Activated T-cell treated with anti-CD3 and anti-CD28 coated beads, Interleukin-2, amount 50 U/mL, for 24 hours (primary cell): ENCODE measurements at regions not wholly inside any gene's neighbourhood (a gene's known extent, or its start where the extent isn't known, plus 50 kb on each side); places are given as distances from the start of the nearest gene placed in this dataset.

Experiments used
- DNase-seq: peaks from one replicate; pipeline ENCODE4 v3.0.0-alpha.2; 2020
- H3K27ac Mint-ChIP-seq: 2 replicates; pipeline ENCODE4 v1.8.0; 2020; ENCODE audit warnings: mild to moderate bottlenecking, mixed read lengths
- H3K27me3 Mint-ChIP-seq: 2 replicates; pipeline ENCODE4 v1.8.0; 2020; ENCODE audit warnings: mixed read lengths
- H3K36me3 Mint-ChIP-seq: 2 replicates; pipeline ENCODE4 v1.8.0; 2020; ENCODE audit warnings: low read depth, mixed read lengths
- H3K4me1 Mint-ChIP-seq: 2 replicates; pipeline ENCODE4 v1.8.0; 2020; ENCODE audit warnings: low read depth, mixed read lengths
- H3K4me3 Mint-ChIP-seq: 2 replicates; pipeline ENCODE4 v1.8.0; 2020; ENCODE audit warnings: mild to moderate bottlenecking, moderate library complexity, mixed read lengths
- H3K9me3 Mint-ChIP-seq: 2 replicates; pipeline ENCODE4 v1.8.0; 2020; ENCODE audit warnings: mixed read lengths

DNA sequence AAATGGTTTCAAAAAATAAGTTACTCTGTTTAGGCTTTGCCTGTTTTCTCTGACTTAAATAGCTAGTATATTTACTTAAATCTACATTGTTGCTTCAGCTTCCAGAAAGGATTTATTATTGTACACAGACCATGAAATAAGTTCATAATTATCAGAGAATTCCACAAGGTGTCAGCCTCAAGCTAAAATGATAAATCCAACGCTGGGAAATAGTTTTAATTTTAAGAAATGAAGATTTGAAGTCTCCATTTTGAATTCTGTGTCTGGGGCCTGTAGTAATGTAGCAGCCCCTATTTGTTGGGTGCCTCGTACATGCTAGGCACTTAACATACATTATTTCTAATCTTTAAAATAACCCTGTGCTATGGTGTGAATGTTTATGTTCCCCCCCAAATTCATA lies 92.6 kb upstream of the KCNMB2 start:
- DNase-seq, result no peak
- Mint-ChIP-seq H3K4me1 (no peaks in the 10 kb centered on the region), H3K27ac (no peak overlapping the region), H3K4me3 (no peak overlapping the region), H3K36me3 (no peaks in the 10 kb centered on the region), H3K9me3 (no peaks in the 10 kb centered on the region), H3K27me3 (no peaks in the 10 kb centered on the region)

DNA sequence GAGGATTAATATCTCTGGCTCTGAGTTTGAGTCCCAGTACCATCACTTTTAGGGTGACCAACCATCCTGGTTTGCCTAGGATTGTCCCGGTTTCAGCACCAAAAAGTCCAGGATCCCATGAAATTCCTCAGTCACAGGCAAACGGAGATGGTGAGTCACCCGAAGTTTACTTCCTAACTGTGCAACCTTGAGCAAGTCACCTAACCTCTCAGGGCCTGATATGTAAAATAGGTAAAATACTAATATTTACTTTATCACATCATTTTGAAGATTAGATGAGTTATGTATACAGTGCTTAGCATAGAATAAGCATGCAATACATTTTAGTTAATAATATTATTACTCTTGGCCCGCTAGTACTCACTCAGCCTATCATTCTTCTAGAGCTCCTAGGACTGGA lies 91.1 kb upstream of the KCNMB2 start:
- no peak for DNase-seq
- Mint-ChIP-seq H3K36me3 (no peaks in the 10 kb centered on the region), H3K27me3 (peaks cover 6% of the 10 kb centered on the region), H3K27ac (no peak overlapping the region), H3K4me1 (no peaks in the 10 kb centered on the region), H3K9me3 (no peaks in the 10 kb centered on the region), H3K4me3 (no peak overlapping the region)

DNA sequence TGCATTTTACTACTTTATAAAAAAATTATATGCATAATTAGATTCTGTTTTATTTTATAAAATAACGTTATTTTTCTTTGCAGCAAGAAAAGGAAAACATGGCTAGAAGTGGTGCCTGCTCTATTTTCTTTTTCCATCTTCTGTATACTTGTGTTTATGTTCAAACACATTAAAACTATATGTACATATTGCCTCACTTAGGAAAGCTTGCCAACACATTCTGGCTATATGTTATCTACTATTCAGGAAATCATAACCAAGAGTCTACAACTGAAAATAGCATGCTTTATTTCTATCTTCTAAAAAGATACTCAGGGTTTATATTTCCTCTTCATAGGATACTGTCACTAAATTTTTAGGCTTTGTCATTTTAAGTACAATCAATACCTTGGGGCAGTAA lies 90.2 kb upstream of the KCNMB2 start:
- Mint-ChIP-seq H3K9me3 (no peaks in the 10 kb centered on the region), H3K27ac (no peak overlapping the region), H3K4me1 (no peaks in the 10 kb centered on the region), H3K36me3 (no peaks in the 10 kb centered on the region), H3K27me3 (peaks cover 6% of the 10 kb centered on the region), H3K4me3 (no peak overlapping the region)
- no peak for DNase-seq

DNA sequence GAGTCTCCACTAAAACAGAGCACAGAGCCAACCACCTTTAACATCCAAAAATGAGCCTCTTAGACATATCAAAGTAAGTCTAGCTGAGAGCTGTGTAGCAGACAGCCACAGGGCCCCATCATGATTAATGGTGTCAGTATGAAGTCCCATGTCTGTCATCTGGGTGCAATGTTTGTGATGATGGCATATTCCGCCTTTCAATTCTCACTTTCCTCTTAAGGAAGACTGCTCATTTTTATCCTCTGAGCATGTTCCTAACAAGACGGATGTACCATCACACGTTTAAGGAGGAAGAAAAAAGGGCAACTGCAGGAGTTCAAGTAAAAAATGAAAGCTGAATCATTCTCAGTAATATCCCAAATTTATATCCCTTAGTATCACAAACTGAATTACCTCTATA lies 85.8 kb upstream of the KCNMB2 start:
- no peaks in the 10 kb centered on the region for H3K4me1 Mint-ChIP-seq
- no peaks in the 10 kb centered on the region for H3K36me3 Mint-ChIP-seq
- no peak for DNase-seq
- peaks cover 17% of the 10 kb centered on the region for H3K27me3 Mint-ChIP-seq
- no peaks in the 10 kb centered on the region for H3K9me3 Mint-ChIP-seq
- H3K4me3 Mint-ChIP-seq, result no peak overlapping the region
- no peak overlapping the region for H3K27ac Mint-ChIP-seq

DNA sequence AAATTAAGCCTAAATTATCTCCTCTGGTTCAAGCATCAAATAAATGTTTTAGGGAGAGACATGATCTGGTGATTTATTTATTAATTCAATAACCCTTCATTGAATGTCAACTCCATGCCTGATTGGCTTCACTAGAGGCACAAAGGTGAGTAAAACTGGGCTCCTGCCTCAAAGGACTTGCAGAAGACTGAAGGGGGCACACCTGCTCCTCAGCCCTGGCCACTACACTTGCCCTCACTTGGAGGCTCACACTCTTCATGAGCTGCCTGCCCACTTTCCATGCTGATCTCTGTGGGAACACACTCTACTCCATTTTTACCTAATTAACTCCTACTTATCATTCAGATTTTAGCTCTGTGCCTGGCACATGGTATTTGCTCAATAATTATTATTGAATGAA lies 84.4 kb upstream of the KCNMB2 start:
- H3K4me1 Mint-ChIP-seq, result no peaks in the 10 kb centered on the region
- H3K27me3 Mint-ChIP-seq, result peaks cover 22% of the 10 kb centered on the region
- no peak overlapping the region for H3K27ac Mint-ChIP-seq
- DNase-seq, result no peak
- H3K4me3 Mint-ChIP-seq, result no peak overlapping the region
- H3K9me3 Mint-ChIP-seq, result no peaks in the 10 kb centered on the region
- H3K36me3 Mint-ChIP-seq, result no peaks in the 10 kb centered on the region

DNA sequence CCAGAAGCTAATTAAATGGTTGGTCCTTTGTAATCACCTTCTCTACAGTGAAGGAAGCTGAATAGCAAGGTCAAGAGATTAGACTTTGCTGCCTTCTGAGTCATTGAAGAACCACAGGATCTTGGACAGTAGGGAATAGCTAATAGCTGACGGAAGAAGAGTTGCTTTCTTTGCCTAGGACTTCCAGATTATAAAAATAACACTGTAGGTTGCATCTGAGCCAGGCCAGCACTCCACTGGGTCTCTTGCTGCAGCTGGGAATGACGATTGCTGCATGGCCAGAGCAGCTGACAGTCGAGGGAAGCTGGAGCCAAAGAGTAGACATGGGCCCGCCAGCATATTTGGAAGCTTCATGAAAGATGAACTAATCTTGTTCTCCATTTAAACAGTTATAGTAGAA lies 81.5 kb upstream of the KCNMB2 start:
- H3K4me3 Mint-ChIP-seq, result no peak overlapping the region
- no peaks in the 10 kb centered on the region for H3K9me3 Mint-ChIP-seq
- H3K27ac Mint-ChIP-seq, result no peak overlapping the region
- no peak for DNase-seq
- H3K36me3 Mint-ChIP-seq, result no peaks in the 10 kb centered on the region
- peaks cover 33% of the 10 kb centered on the region for H3K27me3 Mint-ChIP-seq
- H3K4me1 Mint-ChIP-seq, result no peaks in the 10 kb centered on the region

DNA sequence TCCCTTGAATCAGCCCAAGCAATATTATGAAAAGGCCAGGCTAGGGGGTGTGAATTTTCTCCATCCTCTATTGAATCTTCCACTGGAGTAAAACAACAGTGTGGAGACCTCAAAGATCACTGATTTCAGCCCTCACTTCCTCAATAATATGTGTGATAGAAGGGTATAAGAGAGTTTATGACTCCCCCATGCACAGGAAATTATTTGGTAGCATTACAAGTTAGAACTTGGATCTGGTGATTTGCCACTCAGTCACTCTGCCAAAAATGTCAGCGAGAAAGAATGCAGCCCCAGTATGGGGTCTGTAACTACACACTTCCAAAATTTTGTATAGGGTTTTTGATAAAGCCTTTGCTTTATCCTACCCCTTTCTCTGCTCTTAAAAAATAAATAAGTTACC lies 81.0 kb upstream of the KCNMB2 start:
- Mint-ChIP-seq H3K4me1 (no peaks in the 10 kb centered on the region), H3K27me3 (peaks cover 36% of the 10 kb centered on the region), H3K4me3 (no peak overlapping the region), H3K27ac (no peak overlapping the region), H3K36me3 (no peaks in the 10 kb centered on the region), H3K9me3 (no peaks in the 10 kb centered on the region)
- no peak for DNase-seq

DNA sequence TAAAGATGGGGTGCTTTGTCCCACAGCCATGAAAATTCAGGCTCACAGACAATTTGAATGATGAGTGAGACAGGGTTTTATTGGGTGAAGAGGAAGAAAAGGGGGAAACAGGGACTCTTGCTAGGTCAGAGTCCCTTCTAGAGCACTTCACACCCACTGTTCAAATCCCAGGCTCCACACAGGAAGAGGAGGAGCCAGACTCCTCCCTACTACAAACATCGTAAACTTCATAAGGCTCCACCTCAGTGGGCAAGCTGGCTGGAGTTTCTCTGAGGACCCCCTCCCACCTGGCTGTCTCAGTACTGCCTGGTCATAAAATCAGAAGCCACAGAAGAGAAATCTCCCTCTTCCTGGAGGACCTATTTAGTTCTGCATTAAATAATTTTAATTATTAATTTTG lies 80.3 kb upstream of the KCNMB2 start:
- DNase-seq, result no peak
- Mint-ChIP-seq H3K4me3 (no peak overlapping the region), H3K27ac (no peak overlapping the region), H3K4me1 (no peaks in the 10 kb centered on the region), H3K27me3 (peaks cover 43% of the 10 kb centered on the region), H3K9me3 (no peaks in the 10 kb centered on the region), H3K36me3 (no peaks in the 10 kb centered on the region)

DNA sequence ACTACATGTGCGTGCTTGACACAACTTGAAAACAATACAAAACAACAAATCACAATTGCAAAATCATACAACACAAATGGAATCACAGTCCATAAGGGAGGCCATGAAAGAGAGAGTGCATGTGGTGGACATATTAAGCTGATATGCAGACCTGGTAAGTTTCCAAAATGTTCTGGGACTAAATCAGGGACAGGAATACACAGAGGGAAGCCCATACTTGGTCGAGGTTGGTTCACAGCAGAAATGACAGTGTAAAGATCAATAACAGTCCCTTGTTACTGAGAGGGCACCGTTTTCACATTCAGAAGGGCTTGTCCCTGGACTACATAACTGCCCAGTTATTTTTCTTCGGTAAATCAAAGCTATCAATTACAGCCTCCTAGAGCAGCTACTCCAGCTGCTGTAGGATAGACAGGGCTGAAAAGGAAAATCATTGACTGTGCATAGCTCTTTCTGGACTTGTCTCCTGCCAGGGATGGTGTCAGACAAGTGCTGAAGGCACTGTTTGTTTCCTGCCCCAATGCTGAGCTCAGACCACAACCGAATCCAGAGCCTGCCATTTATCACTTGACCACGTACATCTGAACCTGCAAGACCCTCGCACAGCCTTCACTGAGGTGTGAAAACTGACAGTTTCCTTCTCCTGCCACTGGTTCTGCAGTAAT lies 79.5 kb upstream of the KCNMB2 start:
- peaks cover 48% of the 10 kb centered on the region for H3K27me3 Mint-ChIP-seq
- DNase-seq, result no peak
- H3K27ac Mint-ChIP-seq, result no peak overlapping the region
- no peak overlapping the region for H3K4me3 Mint-ChIP-seq
- no peaks in the 10 kb centered on the region for H3K9me3 Mint-ChIP-seq
- no peaks in the 10 kb centered on the region for H3K36me3 Mint-ChIP-seq
- H3K4me1 Mint-ChIP-seq, result no peaks in the 10 kb centered on the region

DNA sequence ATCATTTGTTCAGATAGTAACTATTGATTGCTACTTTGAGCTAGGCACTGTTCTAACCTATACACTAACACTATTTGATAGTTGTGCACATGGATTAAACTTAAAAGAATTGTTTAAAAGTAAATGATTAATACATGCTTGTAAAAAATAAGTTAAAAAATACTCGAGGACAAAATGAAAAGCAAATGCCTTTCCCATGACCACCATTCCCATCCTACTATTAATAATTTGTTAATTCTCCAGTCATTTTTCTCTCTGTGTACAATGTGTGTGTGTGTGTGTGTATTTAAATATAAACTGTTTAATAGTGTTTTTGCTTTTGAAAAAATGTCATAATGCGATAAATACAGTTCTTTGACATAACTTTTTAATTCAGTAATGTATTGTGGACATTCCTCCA lies 78.7 kb upstream of the KCNMB2 start:
- DNase-seq, result no peak
- no peak overlapping the region for H3K4me3 Mint-ChIP-seq
- no peak overlapping the region for H3K27ac Mint-ChIP-seq
- H3K36me3 Mint-ChIP-seq, result no peaks in the 10 kb centered on the region
- peaks cover 48% of the 10 kb centered on the region for H3K27me3 Mint-ChIP-seq
- H3K4me1 Mint-ChIP-seq, result no peaks in the 10 kb centered on the region
- H3K9me3 Mint-ChIP-seq, result no peaks in the 10 kb centered on the region

DNA sequence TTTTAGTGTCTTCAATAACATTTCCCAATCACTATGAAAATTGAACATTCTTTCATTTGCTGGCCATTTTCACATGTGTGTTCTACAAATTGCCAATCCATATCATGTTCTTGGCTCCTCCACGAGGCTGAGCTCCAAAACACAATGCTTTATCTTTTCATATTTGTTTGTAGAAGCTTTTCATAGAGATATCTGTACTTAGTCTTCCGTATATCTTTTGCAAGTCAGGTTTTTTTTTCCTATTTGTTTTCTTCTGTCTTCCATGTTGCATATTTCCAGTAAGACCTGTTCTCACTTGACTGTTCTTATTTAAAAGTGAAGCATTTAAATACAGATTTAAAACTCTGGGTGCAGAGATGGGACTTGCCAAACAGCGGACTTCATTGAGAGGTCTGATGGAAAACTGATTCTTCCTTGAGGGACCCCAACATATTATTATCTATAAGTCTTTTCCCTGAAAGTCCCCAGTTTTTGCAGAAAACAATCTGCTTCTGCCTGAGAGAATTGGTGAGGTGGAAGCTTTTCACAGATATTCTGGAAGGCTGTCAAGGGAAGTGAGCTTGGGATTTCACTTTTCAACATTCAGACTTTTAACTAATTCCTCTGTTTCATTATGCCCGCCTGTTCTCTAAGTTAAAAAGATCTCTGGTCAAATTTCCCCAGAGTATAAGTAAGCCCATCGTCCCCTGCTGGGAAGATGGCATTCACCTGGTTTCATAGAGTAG lies 77.8 kb upstream of the KCNMB2 start:
- H3K36me3 Mint-ChIP-seq, result no peaks in the 10 kb centered on the region
- H3K9me3 Mint-ChIP-seq, result no peaks in the 10 kb centered on the region
- H3K27me3 Mint-ChIP-seq, result peaks cover 54% of the 10 kb centered on the region
- no peak overlapping the region for H3K27ac Mint-ChIP-seq
- no peak for DNase-seq
- no peak overlapping the region for H3K4me3 Mint-ChIP-seq
- no peaks in the 10 kb centered on the region for H3K4me1 Mint-ChIP-seq

DNA sequence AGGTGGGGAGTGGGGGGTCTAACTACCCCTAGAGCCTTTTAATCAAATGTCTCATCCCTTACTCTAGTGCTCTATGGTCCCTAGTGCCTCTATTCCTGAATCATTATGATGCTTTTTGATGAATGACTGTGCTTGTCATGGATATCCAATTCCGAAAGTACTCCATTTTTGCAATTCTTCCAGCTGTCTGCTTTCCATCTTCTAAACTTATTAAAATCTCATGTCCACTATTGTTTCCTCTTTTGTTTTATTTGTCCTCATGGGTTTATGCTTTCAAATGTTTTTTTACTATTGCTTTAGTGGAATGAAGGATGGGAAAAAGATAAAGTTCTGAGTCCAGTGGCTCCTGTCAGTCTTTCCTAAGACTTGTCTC lies 77.2 kb upstream of the KCNMB2 start:
- peaks cover 58% of the 10 kb centered on the region for H3K27me3 Mint-ChIP-seq
- H3K9me3 Mint-ChIP-seq, result no peaks in the 10 kb centered on the region
- no peaks in the 10 kb centered on the region for H3K4me1 Mint-ChIP-seq
- no peak overlapping the region for H3K27ac Mint-ChIP-seq
- H3K36me3 Mint-ChIP-seq, result no peaks in the 10 kb centered on the region
- H3K4me3 Mint-ChIP-seq, result no peak overlapping the region
- DNase-seq, result no peak

DNA sequence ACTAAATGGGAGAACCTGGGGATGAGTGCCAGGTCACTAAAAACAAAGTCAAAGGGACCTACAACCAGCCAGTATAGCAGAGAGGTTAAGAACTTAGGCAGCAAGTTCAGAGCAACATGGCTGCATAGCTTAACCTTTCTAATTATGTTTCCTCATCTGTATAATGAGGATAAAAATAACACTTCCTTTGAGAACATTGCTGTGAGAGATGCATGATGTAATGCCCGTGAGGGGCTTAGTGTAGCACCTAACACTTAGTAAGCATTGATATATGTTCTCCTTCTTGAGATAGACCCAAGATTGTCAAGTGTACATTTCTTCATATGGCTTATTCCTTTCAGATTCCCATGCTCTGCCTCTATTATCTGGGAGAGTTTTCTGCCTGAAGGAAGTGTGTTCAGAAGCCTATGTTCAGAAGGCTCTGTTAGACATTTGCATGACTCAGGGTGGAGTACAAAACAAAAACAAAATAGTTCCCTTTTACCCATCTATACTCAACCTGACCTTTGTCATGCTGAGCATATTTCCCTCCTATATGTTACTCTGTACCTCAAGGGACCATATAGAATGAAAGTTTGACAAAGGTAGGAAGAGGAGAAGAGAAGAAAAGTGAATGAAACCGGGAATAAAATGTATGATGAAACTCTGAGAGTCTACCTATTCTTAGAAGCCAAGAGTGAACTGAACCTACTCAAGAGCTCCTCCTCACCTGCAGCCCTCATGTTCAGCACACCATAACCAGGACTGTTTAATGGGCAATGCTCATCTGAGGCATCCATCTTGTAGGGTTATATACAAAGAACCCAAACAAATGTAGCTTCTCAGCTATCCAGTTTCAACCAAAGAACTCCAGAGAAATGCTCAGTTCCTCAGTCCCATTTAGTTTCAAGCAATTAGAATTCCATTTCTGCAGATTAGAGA lies 70.7 kb upstream of the KCNMB2 start:
- Mint-ChIP-seq H3K4me1 (no peaks in the 10 kb centered on the region), H3K27me3 (peaks cover 54% of the 10 kb centered on the region), H3K4me3 (no peak overlapping the region), H3K9me3 (no peaks in the 10 kb centered on the region), H3K27ac (no peak overlapping the region), H3K36me3 (no peaks in the 10 kb centered on the region)
- no peak for DNase-seq

DNA sequence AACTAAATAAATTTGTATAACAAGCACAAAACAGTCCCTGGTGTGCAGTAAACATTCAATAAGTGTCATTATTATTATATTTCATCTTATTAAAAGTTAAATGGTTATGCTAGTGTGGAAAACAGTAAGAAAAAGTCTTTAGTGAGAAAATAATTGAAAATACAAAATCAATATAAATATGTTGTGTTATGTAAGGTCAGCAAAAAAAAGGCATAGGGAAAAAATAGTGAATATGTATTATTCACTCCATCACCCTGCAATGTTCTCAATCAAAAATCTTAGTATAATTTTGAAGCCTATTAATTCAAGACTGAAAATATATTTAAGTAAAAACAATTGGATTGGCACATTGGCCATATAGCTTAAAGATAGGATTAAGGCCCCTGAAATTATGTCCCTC lies 63.3 kb upstream of the KCNMB2 start:
- Mint-ChIP-seq H3K4me1 (no peaks in the 10 kb centered on the region), H3K9me3 (no peaks in the 10 kb centered on the region), H3K27me3 (peaks cover 9% of the 10 kb centered on the region), H3K27ac (no peak overlapping the region), H3K4me3 (no peak overlapping the region), H3K36me3 (no peaks in the 10 kb centered on the region)
- DNase-seq, result no peak

DNA sequence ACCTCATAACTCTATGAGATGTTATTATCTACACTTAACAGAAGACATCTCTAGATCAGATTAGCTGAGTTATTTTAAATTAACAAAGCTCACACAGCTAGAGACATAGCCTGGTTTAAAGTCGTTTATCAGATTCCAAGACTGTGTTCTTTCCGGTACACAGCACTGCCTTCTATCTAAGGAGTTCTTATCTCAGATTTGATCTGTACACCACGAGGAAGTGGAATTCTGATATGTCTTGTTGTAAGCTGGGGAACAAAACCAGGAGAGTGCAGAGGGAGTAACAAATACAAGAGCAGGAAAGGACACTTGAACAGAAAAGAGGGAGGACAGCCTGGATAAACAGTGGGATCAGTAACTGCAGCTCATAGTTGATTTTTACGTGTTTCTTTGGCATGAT lies 61.7 kb upstream of the KCNMB2 start:
- Mint-ChIP-seq H3K27me3 (peaks cover 9% of the 10 kb centered on the region), H3K36me3 (no peaks in the 10 kb centered on the region), H3K4me3 (no peak overlapping the region), H3K27ac (no peak overlapping the region), H3K9me3 (no peaks in the 10 kb centered on the region), H3K4me1 (no peaks in the 10 kb centered on the region)
- DNase-seq, result no peak
